HT-29 (cell line): ENCODE measurements at regions not wholly inside any gene's neighbourhood (a gene's known extent, or its start where the extent isn't known, plus 50 kb on each side); places are given as distances from the start of the nearest gene placed in this dataset.

ENCODE experiments used
- DNase-seq: peaks from one replicate; pipeline ENCODE4 v3.0.0-alpha.2; 2015; ENCODE audit warnings: low spot score

- DNase-seq: no peak
Measured at GRCh38 chr11:40062616-40063015, 1396.8 kb downstream of the LRRC4C start.

GRCh38 chr11:40061221-40061620 lies 1398.2 kb downstream of the LRRC4C start:
- no peak for DNase-seq

GRCh38 chr11:40054631-40055030 lies 1404.8 kb downstream of the LRRC4C start:
- DNase-seq: no peak

GRCh38 chr11:40045312-40045711 lies 1414.1 kb downstream of the LRRC4C start:
- no peak for DNase-seq

GRCh38 chr11:40037005-40037404 lies 1422.4 kb downstream of the LRRC4C start:
- DNase-seq: no peak

- DNase-seq: no peak
Measured at GRCh38 chr11:40032331-40032730, 1427.1 kb downstream of the LRRC4C start.

GRCh38 chr11:40030867-40031266 lies 1428.6 kb downstream of the LRRC4C start:
- DNase-seq: no peak

GRCh38 chr11:40029391-40029790 lies 1430.1 kb downstream of the LRRC4C start:
- no peak for DNase-seq

- no peak for DNase-seq
Measured at GRCh38 chr11:40027720-40028119, 1431.7 kb downstream of the LRRC4C start.

GRCh38 chr11:40023724-40024123 lies 1435.7 kb downstream of the LRRC4C start:
- no peak for DNase-seq

GRCh38 chr11:40010011-40010410 lies 1449.4 kb downstream of the LRRC4C start:
- DNase-seq: no peak

GRCh38 chr11:39992551-39992950 lies 1466.9 kb downstream of the LRRC4C start:
- no peak for DNase-seq

GRCh38 chr11:39990421-39990831 lies 1469.0 kb downstream of the LRRC4C start:
- peak; percentile 6 for DNase-seq

- no peak for DNase-seq
Measured at GRCh38 chr11:39975091-39975490, 1484.4 kb downstream of the LRRC4C start.

GRCh38 chr11:39972461-39972860 lies 1487.0 kb downstream of the LRRC4C start:
- DNase-seq: no peak

- DNase-seq: no peak
Measured at GRCh38 chr11:39971938-39972337, 1487.5 kb downstream of the LRRC4C start.

- no peak for DNase-seq
Measured at GRCh38 chr11:39968071-39968470, 1491.4 kb downstream of the LRRC4C start.

GRCh38 chr11:39965701-39966100 lies 1493.8 kb downstream of the LRRC4C start:
- no peak for DNase-seq

GRCh38 chr11:39960206-39960605 lies 1499.2 kb downstream of the LRRC4C start:
- no peak for DNase-seq

GRCh38 chr11:39932966-39933365 lies 1526.5 kb downstream of the LRRC4C start:
- no peak for DNase-seq

- no peak for DNase-seq
Measured at GRCh38 chr11:39917256-39917655, 1542.2 kb downstream of the LRRC4C start.

- DNase-seq: no peak
Measured at GRCh38 chr11:39910087-39910486, 1549.4 kb downstream of the LRRC4C start.

GRCh38 chr11:39860931-39861330 lies 1598.5 kb downstream of the LRRC4C start:
- DNase-seq: no peak

- no peak for DNase-seq
Measured at GRCh38 chr11:39817241-39817640, 1642.2 kb downstream of the LRRC4C start.

- no peak for DNase-seq
Measured at GRCh38 chr11:39810358-39810757, 1649.1 kb downstream of the LRRC4C start.
